HPDE6-E6E7 (cell line): ENCODE measurements at regions not wholly inside any gene's neighbourhood (a gene's known extent, or its start where the extent isn't known, plus 50 kb on each side); places are given as distances from the start of the nearest gene placed in this dataset.

Source experiments
- DNase-seq: peaks from one replicate; pipeline ENCODE4 v3.0.0; 2011; ENCODE audit warnings: missing footprints; ENCODE audit errors: extremely low spot score

- DNase-seq: no peak
Observed at GRCh38 chr3:7793786-7794185, 707.8 kb upstream of the LMCD1 start.

GRCh38 chr3:7798276-7798675 lies 703.3 kb upstream of the LMCD1 start:
- no peak for DNase-seq

- DNase-seq: no peak
Observed at GRCh38 chr3:7800006-7800780, 701.4 kb upstream of the LMCD1 start.

- no peak for DNase-seq
Observed at GRCh38 chr3:7812490-7812889, 689.1 kb upstream of the LMCD1 start.

- no peak for DNase-seq
Observed at GRCh38 chr3:7813365-7813764, 688.3 kb upstream of the LMCD1 start.

GRCh38 chr3:7817239-7817638 lies 684.4 kb upstream of the LMCD1 start:
- no peak for DNase-seq

GRCh38 chr3:7820969-7821368 lies 680.7 kb upstream of the LMCD1 start:
- no peak for DNase-seq

- DNase-seq: no peak
Observed at GRCh38 chr3:7821858-7822257, 679.8 kb upstream of the LMCD1 start.

- no peak for DNase-seq
Observed at GRCh38 chr3:7841451-7841850, 660.2 kb upstream of the LMCD1 start.

- no peak for DNase-seq
Observed at GRCh38 chr3:7843441-7843840, 658.2 kb upstream of the LMCD1 start.

- no peak for DNase-seq
Observed at GRCh38 chr3:7847021-7847420, 654.6 kb upstream of the LMCD1 start.

GRCh38 chr3:7847521-7847920 lies 654.1 kb upstream of the LMCD1 start:
- DNase-seq: no peak

GRCh38 chr3:7854266-7854665 lies 647.4 kb upstream of the LMCD1 start:
- no peak for DNase-seq

- no peak for DNase-seq
Observed at GRCh38 chr3:7854721-7855120, 646.9 kb upstream of the LMCD1 start.

- DNase-seq: no peak
Observed at GRCh38 chr3:7865611-7866010, 636.0 kb upstream of the LMCD1 start.

GRCh38 chr3:7867587-7867986 lies 634.0 kb upstream of the LMCD1 start:
- no peak for DNase-seq

GRCh38 chr3:7871003-7871560 lies 630.5 kb upstream of the LMCD1 start:
- no peak for DNase-seq

- DNase-seq: no peak
Observed at GRCh38 chr3:7874116-7874515, 627.5 kb upstream of the LMCD1 start.

GRCh38 chr3:7875925-7876324 lies 625.7 kb upstream of the LMCD1 start:
- DNase-seq: no peak

GRCh38 chr3:7876741-7877297 lies 624.8 kb upstream of the LMCD1 start:
- no peak for DNase-seq

GRCh38 chr3:7877312-7877711 lies 624.3 kb upstream of the LMCD1 start:
- no peak for DNase-seq

GRCh38 chr3:7879572-7879971 lies 622.1 kb upstream of the LMCD1 start:
- DNase-seq: no peak

GRCh38 chr3:7881946-7882345 lies 619.7 kb upstream of the LMCD1 start:
- DNase-seq: no peak
